ENCODE measurements at regions not wholly inside any gene's neighbourhood (a gene's known extent, or its start where the extent isn't known, plus 50 kb on each side); places are given as distances from the start of the nearest gene placed in this dataset.

DNA sequence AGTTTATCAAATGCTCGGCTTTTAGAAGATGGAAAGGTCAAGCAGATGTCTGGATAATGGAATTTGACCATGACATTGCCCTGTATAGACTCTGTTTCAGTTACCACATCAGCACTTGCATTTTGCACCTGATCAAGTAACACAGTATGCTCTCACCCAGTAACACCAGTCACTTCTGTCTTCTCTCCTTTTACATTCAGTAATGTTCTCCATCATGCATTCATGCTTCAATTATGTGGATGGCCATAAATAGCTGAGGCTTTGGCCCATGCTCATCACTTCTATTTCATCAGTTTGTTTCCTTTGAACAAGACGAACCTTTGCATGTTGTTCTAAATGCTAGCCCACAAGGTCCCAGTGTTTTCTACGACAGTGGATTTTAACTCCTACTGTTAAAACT is 322.9 kb upstream of the ACVR2A start:
- TF ChIP-seq POLR2A (IDR thresholded peaks at IDR 0.05): no peak
- no peak for TF ChIP-seq EP300 (IDR thresholded peaks at IDR 0.05)

All from suprapubic skin (tissue), 2 donors.